K562 (cell line): ENCODE measurements at regions not wholly inside any gene's neighbourhood (a gene's known extent, or its start where the extent isn't known, plus 50 kb on each side); places are given as distances from the start of the nearest gene placed in this dataset.

ENCODE experiments used
- CEBPB ChIP-seq: fragments of 450-650 bp; IDR thresholded peaks from 2 replicates; pipeline ENCODE4 v1.6.1; 2016; ENCODE audit warnings: missing genetic modification characterization, missing compliant biosample characterization
- EP300 ChIP-seq: IDR thresholded peaks from 2 replicates; pipeline ENCODE4 v1.6.1; 2012; ENCODE audit warnings: low read length, improper control_type of control experiment
- MAX ChIP-seq: sonication (generic); formaldehyde crosslinking; IDR thresholded peaks from 2 replicates; pipeline ENCODE4 v1.9.0; 2022; ENCODE audit warnings: mild to moderate bottlenecking, missing genetic modification reagents
- MAZ ChIP-seq, 2 experiments: fragments of 450-650 bp in 1 of 2; sonication (generic) in 1 of 2; formaldehyde crosslinking; IDR thresholded peaks in 1 of 2; conservative IDR thresholded peaks in 1 of 2; 2 replicates each; pipeline versions ENCODE4 v1.4.0 to v1.5.0; 2020; ENCODE audit warnings: mild to moderate bottlenecking in 1 of 2, missing genetic modification reagents in 1 of 2
- POLR2A ChIP-seq: fragments of 450-650 bp; conservative IDR thresholded peaks from 2 replicates; pipeline ENCODE4 v1.6.1; 2016
- SRF ChIP-seq, 2 experiments: fragments of 250-450, 450-650 bp in 1 of 2; sonication (Bioruptor Pico) in 1 of 2; sonication (generic) in 1 of 2; formaldehyde crosslinking; IDR thresholded peaks; 2 replicates each; pipeline versions ENCODE4 v1.5.0 to v1.5.1; 2020 to 2022; ENCODE audit warnings: mild to moderate bottlenecking in 1 of 2, missing genetic modification reagents in 1 of 2
- ZNF778 ChIP-seq: fragments of 450-650 bp; formaldehyde crosslinking; IDR thresholded peaks from 2 replicates; pipeline ENCODE4 v1.4.0; 2020; ENCODE audit warnings: mild to moderate bottlenecking, moderate library complexity
- ZNF785 ChIP-seq: fragments of 250-450 bp; sonication (Bioruptor Pico); IDR thresholded peaks from 2 replicates; pipeline ENCODE4 v1.4.0; 2020; ENCODE audit warnings: mild to moderate bottlenecking

- TF ChIP-seq ZNF785 (CRISPR knock-in tag) = no peak
- no peak for TF ChIP-seq ZNF778
- no peak for TF ChIP-seq MAZ (CRISPR knock-in tag; conservative IDR thresholded peaks at IDR 0.05 in 1 of 2, IDR thresholded peaks at IDR 0.05 in 1 of 2)
- no peak for TF ChIP-seq CEBPB (tag)
- no peak for TF ChIP-seq EP300
- TF ChIP-seq SRF (CRISPR knock-in tag; IDR thresholded peaks at IDR 0.05) = no peak
- no peak for TF ChIP-seq MAX (CRISPR knock-in tag)
- no peak for TF ChIP-seq POLR2A
Observed at GRCh38 chr15:88735212-88735611, 68.0 kb upstream of the ACAN start.
